GM12878 (cell line): ENCODE measurements at regions not wholly inside any gene's neighbourhood (a gene's known extent, or its start where the extent isn't known, plus 50 kb on each side); places are given as distances from the start of the nearest gene placed in this dataset.

Experiments used
- ATAC-seq: fragments of 200-7000 bp; cut with Tn5 transposase; 3 replicates; pipeline ENCODE4 v1.9.1; 2020; ENCODE audit warnings: mild to moderate bottlenecking, moderate library complexity
- BruUV-seq: library from RNA; stranded (reverse); fragments of 400-500 nt; replicated peaks from 2 replicates; lab custom pipeline; 2021; lab: Mats Ljungman, UMichigan
- CTCF ChIA-PET: fragments of 300-600 bp; sonication (Branson Sonifier 250); formaldehyde crosslinking; extraction: SDS; loops from one replicate; lab custom pipeline; 2021; ENCODE audit warnings: inconsistent platforms; lab: Yijun Ruan, JAX
- POLR2A ChIA-PET: fragments of 350-600 bp; formaldehyde crosslinking; extraction: SDS; loops from one replicate; lab custom pipeline; 2021; ENCODE audit warnings: inconsistent platforms; lab: Charles Lee
- RAD21 ChIA-PET: fragments of 300-600 bp; sonication (Branson Sonifier 250); formaldehyde crosslinking; loops from one replicate; lab custom pipeline; 2023; ENCODE audit warnings: antibody characterized with exemption; ENCODE audit not compliant: unreplicated experiment; lab: Charles Lee
- SMC1A ChIA-PET: fragments of 300-600 bp; sonication (Branson Sonifier 250); formaldehyde crosslinking; loops from one replicate; lab custom pipeline; 2023; ENCODE audit not compliant: unreplicated experiment, uncharacterized antibody; lab: Charles Lee
- DNase-seq: peaks from one replicate; pipeline ENCODE4 v3.0.0-alpha.2; 2011; ENCODE audit warnings: low read depth, low spot score
- FAIRE-seq: peaks from 3 replicates; lab custom pipeline; 2011; peaks lifted over from hg19 to GRCh38; lab: Jason Lieb, UNC
- H2AFZ ChIP-seq: 2 replicates; pipeline ENCODE4 v1.6.0; 2011; ENCODE audit warnings: low read depth, low read length, control low read depth; ENCODE audit not compliant: control insufficient read depth
- H3K27ac ChIP-seq: 2 replicates; pipeline ENCODE4 v1.5.1; 2011; ENCODE audit warnings: control low read depth; ENCODE audit not compliant: control insufficient read depth, insufficient read depth
- H3K27me3 ChIP-seq, 2 experiments: replicated peaks in 1 of 2; 2 replicates each; pipeline versions ENCODE4 v1.6.0 to v1.6.1; 2011; ENCODE audit warnings: low read length in 1 of 2; ENCODE audit not compliant: control insufficient read depth in 2 of 2, insufficient read depth in 2 of 2
- H3K36me3 ChIP-seq, 2 experiments: 2 replicates each; pipeline ENCODE4 v1.5.1; 2011; ENCODE audit warnings: low read length in 1 of 2; ENCODE audit not compliant: control insufficient read depth in 2 of 2, insufficient read depth in 2 of 2
- H3K4me1 ChIP-seq: 2 replicates; pipeline ENCODE4 v1.6.1; 2011; ENCODE audit warnings: mild to moderate bottlenecking, low read length, moderate library complexity, mixed read lengths; ENCODE audit not compliant: control insufficient read depth, insufficient read depth
- H3K4me2 ChIP-seq: 2 replicates; pipeline ENCODE4 v1.6.0; 2011; ENCODE audit warnings: control low read depth; ENCODE audit not compliant: control insufficient read depth, insufficient read depth
- H3K4me3 ChIP-seq: fragments of 200-600 bp; sonication (generic); 2 replicates; pipeline ENCODE4 v1.5.1; 2016
- H3K79me2 ChIP-seq: 2 replicates; pipeline ENCODE4 v1.6.0; 2011; ENCODE audit warnings: low read length; ENCODE audit not compliant: control insufficient read depth, insufficient read depth
- H3K9ac ChIP-seq: 2 replicates; pipeline ENCODE4 v1.8.0; 2011; ENCODE audit warnings: low read length, control low read depth, mixed read lengths; ENCODE audit not compliant: control insufficient read depth, insufficient read depth
- H3K9me3 ChIP-seq: replicated peaks from 3 replicates; pipeline ENCODE4 v1.5.1; 2011; ENCODE audit warnings: mild to moderate bottlenecking, low read length; ENCODE audit not compliant: control insufficient read depth, insufficient read depth
- H4K20me1 ChIP-seq: 2 replicates; pipeline ENCODE4 v1.6.0; 2011; ENCODE audit not compliant: control insufficient read depth, insufficient read depth
- ASH2L ChIP-seq: fragments of 300-600, 200-600 bp; sonication (generic); IDR thresholded peaks from 2 replicates; pipeline ENCODE4 v1.6.1; 2017; ENCODE audit warnings: low read depth, mild to moderate bottlenecking, borderline replicate concordance
- CREB1 ChIP-seq: IDR thresholded peaks from 2 replicates; pipeline ENCODE4 v1.6.1; 2012; ENCODE audit warnings: low read depth, mild to moderate bottlenecking, inconsistent platforms
- CTCF ChIP-seq, 3 experiments: IDR thresholded peaks in 2 of 3; conservative IDR thresholded peaks in 1 of 3; 2 replicates each; pipeline ENCODE4 v1.5.1; 2011; ENCODE audit warnings: low read depth in 3 of 3, low read length in 3 of 3, mild to moderate bottlenecking in 3 of 3, control low read depth in 2 of 3, moderate library complexity in 2 of 3, inconsistent platforms in 1 of 3, mixed read lengths in 1 of 3; ENCODE audit not compliant: control insufficient read depth in 2 of 3, insufficient read depth in 1 of 3; ENCODE audit errors: extremely low read depth in 1 of 3
- MTA2 ChIP-seq: fragments of 450-650 bp; IDR thresholded peaks from 2 replicates; pipeline ENCODE4 v1.6.1; 2016; ENCODE audit warnings: low read depth, mild to moderate bottlenecking, moderate library complexity
- MXI1 ChIP-seq: fragments of 150-350 bp; IDR thresholded peaks from 2 replicates; pipeline ENCODE4 v1.6.1; 2011; ENCODE audit warnings: low read depth, mild to moderate bottlenecking, inconsistent platforms, low read length, improper control_type of control experiment
- NFIC ChIP-seq: IDR thresholded peaks from 2 replicates; pipeline ENCODE4 v1.6.1; 2012; ENCODE audit warnings: low read depth, mild to moderate bottlenecking, inconsistent platforms, low read length, moderate library complexity
- PAX5 ChIP-seq: IDR thresholded peaks from 2 replicates; pipeline ENCODE4 v1.6.1; 2011; ENCODE audit warnings: low read depth, low read length, borderline replicate concordance
- RAD21 ChIP-seq: IDR thresholded peaks from 2 replicates; pipeline ENCODE4 v1.6.1; 2011; ENCODE audit warnings: mild to moderate bottlenecking, low read depth, low read length, moderate library complexity; ENCODE audit not compliant: insufficient read depth
- RCOR1 ChIP-seq: conservative IDR thresholded peaks from 2 replicates; pipeline ENCODE4 v1.6.1; 2012; ENCODE audit warnings: low read depth, low read length, improper control_type of control experiment
- SREBF1 ChIP-seq: IDR thresholded peaks from 2 replicates; pipeline ENCODE4 v1.6.1; 2012; ENCODE audit warnings: mild to moderate bottlenecking, low read length
- TCF12 ChIP-seq: IDR thresholded peaks from 2 replicates; pipeline ENCODE4 v1.6.1; 2011; ENCODE audit warnings: low read depth, mild to moderate bottlenecking, low read length
- ZBTB4 ChIP-seq: fragments of 450-650 bp; formaldehyde crosslinking; IDR thresholded peaks from 2 replicates; pipeline ENCODE4 v1.4.0; 2022; ENCODE audit warnings: mild to moderate bottlenecking, moderate library complexity
- whole genome bisulfite sequencing: methylation state at CpG from one replicate; pipeline ENCODE4 v1.1.6; 2016; ENCODE audit warnings: low lambda C conversion rate; ENCODE audit not compliant: insufficient replicate concordance, insufficient coverage; ENCODE audit errors: missing lambda C conversion rate; 5-methylcytosine and 5-hydroxymethylcytosine counted together
- in situ Hi-C: fragments of 300-500 bp; cut with MboI; formaldehyde crosslinking; loops from 9 replicates; pipeline ENCODE4 v1.14.3; 2018; ENCODE audit warnings: mixed read lengths
- intact Hi-C: fragments of 100-400 bp; cut with micrococcal nuclease; formaldehyde crosslinking; loops from one replicate; pipeline ENCODE4 v1.14.2; 2022; ENCODE audit not compliant: unreplicated experiment

GRCh38 chr11:70569996-70570692 lies 171.8 kb downstream of the CTTN start:
- Histone ChIP-seq H3K27me3 (0 out of 4 replicates have a peak, but pooled peaks cover 0 to 3% of the 10 kb centered on the region in 2 experiments), H3K27ac (no peak overlapping the region), H3K4me2 (no peak overlapping the region), H3K4me3 (no peak overlapping the region), H3K9me3 (no peaks in the 10 kb centered on the region), H2AFZ (no peak overlapping the region), H3K4me1 (no peaks in the 10 kb centered on the region), H3K79me2 (no peaks in the 10 kb centered on the region), H4K20me1 (no peaks in the 10 kb centered on the region), H3K9ac (no peak overlapping the region), H3K36me3 (no peaks in the 10 kb centered on the region)
- ChIA-PET CTCF (no interaction called here), POLR2A (no interaction called here), RAD21 (no interaction called here), SMC1A (no interaction called here)
- DNase-seq, result no peak
- intact Hi-C loops, result no loop called here
- TF ChIP-seq MTA2, result no peak
- TF ChIP-seq CREB1, result no peak
- no peak for TF ChIP-seq CTCF (IDR thresholded peaks at IDR 0.05 in 2 of 3, conservative IDR thresholded peaks at IDR 0.05 in 1 of 3; ENCODE audit: control insufficient read depth in 2 of 3, extremely low read depth in 1 of 3, insufficient read depth in 1 of 3, low read depth in 3 of 3, low read length in 3 of 3)
- TF ChIP-seq ASH2L, result no peak
- TF ChIP-seq SREBF1, result no peak
- no peak for TF ChIP-seq PAX5
- no peak for TF ChIP-seq RCOR1
- TF ChIP-seq MXI1, result no peak
- TF ChIP-seq ZBTB4, result no peak
- no peak for TF ChIP-seq TCF12
- TF ChIP-seq NFIC, result no peak
- no peak for TF ChIP-seq RAD21
- FAIRE-seq, result no peak
- in situ Hi-C loops, result no loop called here
- WGBS, result 45% methylated on average over 19 of the region's 19 CpGs
- no peak for ATAC-seq
- no TSS peak for BruUV-seq
